SU-DHL-6 (cell line): ENCODE measurements at regions not wholly inside any gene's neighbourhood (a gene's known extent, or its start where the extent isn't known, plus 50 kb on each side); places are given as distances from the start of the nearest gene placed in this dataset.

ENCODE experiments used
- H2AFZ ChIP-seq: fragments of 200-600 bp; sonication (generic); 2 replicates; pipeline ENCODE4 v1.6.1; 2014; ENCODE audit warnings: low read depth, mild to moderate bottlenecking, moderate library complexity, mixed read lengths, antibody characterized with exemption, low read length; ENCODE audit not compliant: severe bottlenecking
- H3F3A ChIP-seq: fragments of 200-600 bp; shearing (Covaris generic); 2 replicates; pipeline ENCODE4 v1.6.0; 2016; ENCODE audit warnings: antibody characterized with exemption, mild to moderate bottlenecking; ENCODE audit not compliant: insufficient read depth
- H3K27ac ChIP-seq: fragments of 200-600 bp; sonication (generic); 2 replicates; pipeline ENCODE4 v1.5.1; 2016; ENCODE audit warnings: low read depth, mild to moderate bottlenecking, low read length, moderate library complexity, mixed read lengths
- H3K27me3 ChIP-seq: fragments of 200-600 bp; sonication (generic), shearing (Covaris generic); 2 replicates; pipeline ENCODE4 v1.6.0; 2014; ENCODE audit warnings: mild to moderate bottlenecking, low read length
- H3K36me3 ChIP-seq: fragments of 200-600 bp; sonication (generic); 2 replicates; pipeline ENCODE4 v1.6.1; 2014; ENCODE audit warnings: mild to moderate bottlenecking, low read length, mixed read lengths
- H3K4me2 ChIP-seq: fragments of 300-600, 200-600 bp; shearing (Covaris generic), sonication (generic); 2 replicates; pipeline ENCODE4 v1.6.0; 2014; ENCODE audit warnings: low read length, low read depth, mild to moderate bottlenecking; ENCODE audit not compliant: poor library complexity, severe bottlenecking
- H3K4me3 ChIP-seq: fragments of 200-600 bp; sonication (generic); 2 replicates; pipeline ENCODE4 v1.5.1; 2014; ENCODE audit warnings: antibody characterized with exemption, low read length, mild to moderate bottlenecking, mixed read lengths; ENCODE audit not compliant: insufficient read depth, poor library complexity, severe bottlenecking
- H3K79me2 ChIP-seq: fragments of 200-600 bp; sonication (generic); 2 replicates; pipeline ENCODE4 v1.6.1; 2014; ENCODE audit warnings: mild to moderate bottlenecking, low read length, moderate library complexity; ENCODE audit not compliant: insufficient read depth
- H3K9ac ChIP-seq: fragments of 200-600 bp; sonication (generic); 2 replicates; pipeline ENCODE4 v1.7.0; 2014; ENCODE audit warnings: mild to moderate bottlenecking, low read length
- H3K9me2 ChIP-seq: fragments of 200-600 bp; sonication (generic); replicated peaks from 2 replicates; pipeline ENCODE4 v1.6.1; 2014; ENCODE audit warnings: low read length; ENCODE audit not compliant: insufficient read depth
- H3K9me3 ChIP-seq: fragments of 200-600 bp; sonication (generic); 2 replicates; pipeline ENCODE4 v1.6.1; 2014; ENCODE audit warnings: low read length, mixed read lengths; ENCODE audit not compliant: insufficient read depth
- H4K20me1 ChIP-seq: fragments of 200-600 bp; sonication (generic); 2 replicates; pipeline ENCODE4 v1.6.1; 2014; ENCODE audit warnings: low read depth, mild to moderate bottlenecking, antibody characterized with exemption, low read length, moderate library complexity, mixed read lengths
- CTCF ChIP-seq: fragments of 200-600 bp; sonication (generic); IDR thresholded peaks from one replicate; pipeline ENCODE4 v1.5.1; 2017; ENCODE audit warnings: antibody characterized with exemption, mild to moderate bottlenecking, low read length, moderate library complexity; ENCODE audit not compliant: insufficient read depth, poor library complexity, severe bottlenecking
- EZH2phosphoT487 ChIP-seq: fragments of 200-600 bp; sonication (generic), shearing (Covaris generic); conservative IDR thresholded peaks from 2 replicates; pipeline ENCODE4 v1.6.1; 2018; ENCODE audit warnings: mild to moderate bottlenecking, antibody characterized with exemption, low read length, moderate library complexity, mixed read lengths

GRCh38 chr6:946546-946945 lies 253.6 kb upstream of the EXOC2 start:
- no peaks in the 10 kb centered on the region for H4K20me1 ChIP-seq
- H3K9me3 ChIP-seq = no peaks in the 10 kb centered on the region
- H3K36me3 ChIP-seq = no peaks in the 10 kb centered on the region
- no peak overlapping the region for H3K9ac ChIP-seq
- TF ChIP-seq CTCF (no peak), EZH2phosphoT487 (no peak)
- H3K4me2 ChIP-seq = no peak overlapping the region
- H3K9me2 ChIP-seq = no peaks in the 10 kb centered on the region
- no peak overlapping the region for H3K4me3 ChIP-seq
- H3K27ac ChIP-seq = no peak overlapping the region
- no peaks in the 10 kb centered on the region for H3K79me2 ChIP-seq
- no peaks in the 10 kb centered on the region for H3K27me3 ChIP-seq
- no peak overlapping the region for H2AFZ ChIP-seq
- H3F3A ChIP-seq = no peaks in the 10 kb centered on the region

- H3K27ac ChIP-seq = no peak overlapping the region
- H3K4me2 ChIP-seq = no peak overlapping the region
- no peak overlapping the region for H3K4me3 ChIP-seq
- H2AFZ ChIP-seq = no peak overlapping the region
- H3K27me3 ChIP-seq = no peaks in the 10 kb centered on the region
- no peaks in the 10 kb centered on the region for H3K9me2 ChIP-seq
- H3K79me2 ChIP-seq = no peaks in the 10 kb centered on the region
- no peaks in the 10 kb centered on the region for H3F3A ChIP-seq
- no peak for TF ChIP-seq CTCF
- TF ChIP-seq EZH2phosphoT487 = no peak
- no peaks in the 10 kb centered on the region for H4K20me1 ChIP-seq
- H3K9me3 ChIP-seq = no peaks in the 10 kb centered on the region
- H3K9ac ChIP-seq = no peak overlapping the region
- no peaks in the 10 kb centered on the region for H3K36me3 ChIP-seq
Measured at GRCh38 chr6:939526-940252, 246.8 kb upstream of the EXOC2 start.

GRCh38 chr6:938916-939315 lies 246.0 kb upstream of the EXOC2 start:
- H2AFZ ChIP-seq = no peak overlapping the region
- H3K4me2 ChIP-seq = no peak overlapping the region
- no peak overlapping the region for H3K27ac ChIP-seq
- no peaks in the 10 kb centered on the region; the same call in 1 of the 2 replicates for H3K27me3 ChIP-seq
- H3K4me3 ChIP-seq = no peak overlapping the region
- H4K20me1 ChIP-seq = no peaks in the 10 kb centered on the region
- no peaks in the 10 kb centered on the region for H3K36me3 ChIP-seq
- TF ChIP-seq EZH2phosphoT487 = no peak
- TF ChIP-seq CTCF = no peak
- no peaks in the 10 kb centered on the region for H3K79me2 ChIP-seq
- no peaks in the 10 kb centered on the region for H3K9me3 ChIP-seq
- no peak overlapping the region for H3K9ac ChIP-seq
- H3K9me2 ChIP-seq = no peaks in the 10 kb centered on the region
- no peaks in the 10 kb centered on the region for H3F3A ChIP-seq
